Panc1 (cell line): ENCODE measurements at regions not wholly inside any gene's neighbourhood (a gene's known extent, or its start where the extent isn't known, plus 50 kb on each side); places are given as distances from the start of the nearest gene placed in this dataset.

Experiments used
- POLR2AphosphoS5 ChIP-seq: IDR thresholded peaks from 2 replicates; pipeline ENCODE4 v1.6.1; 2012; ENCODE audit warnings: mild to moderate bottlenecking, low read depth, low read length, moderate library complexity
- TCF7L2 ChIP-seq: IDR thresholded peaks from 2 replicates; pipeline ENCODE4 v1.6.1; 2011; ENCODE audit warnings: mild to moderate bottlenecking, low read depth, low read length, inconsistent platforms
- TF ChIP-seq, protein P1 (sequence below), 2 experiments: IDR thresholded peaks; 2 replicates each; pipeline ENCODE4 v1.6.1; 2011 to 2012; ENCODE audit warnings: low read depth in 2 of 2, control low read depth in 1 of 2, low read length in 1 of 2, mild to moderate bottlenecking in 1 of 2, moderate library complexity in 1 of 2; ENCODE audit not compliant: insufficient read depth in 1 of 2
- TF ChIP-seq, protein P2 (sequence below): fragments of 450-650 bp; IDR thresholded peaks from 2 replicates; pipeline ENCODE4 v1.5.1; 2017; ENCODE audit warnings: mild to moderate bottlenecking

DNA sequence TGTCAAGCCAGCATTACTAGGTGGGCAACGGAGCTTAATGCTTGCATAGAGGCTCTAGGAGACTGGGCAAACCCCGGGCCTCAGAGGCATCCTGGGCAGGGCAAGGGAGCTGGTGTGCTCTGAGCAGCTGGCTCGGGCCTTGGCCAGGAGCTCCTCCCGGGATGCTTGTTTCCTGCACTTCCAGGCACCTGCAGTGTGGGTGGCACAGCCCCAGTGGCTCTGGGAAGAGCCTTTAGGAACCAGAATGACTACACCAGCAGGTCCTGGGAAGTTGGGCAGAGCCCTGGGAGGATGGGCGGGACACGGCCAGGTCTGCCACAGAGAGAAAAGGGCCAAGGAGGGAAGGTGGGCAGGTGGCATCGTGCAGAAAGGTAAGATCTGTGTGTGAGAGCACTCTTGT lies 80.4 kb upstream of the CD93 start:
- TF ChIP-seq, protein P1, sequence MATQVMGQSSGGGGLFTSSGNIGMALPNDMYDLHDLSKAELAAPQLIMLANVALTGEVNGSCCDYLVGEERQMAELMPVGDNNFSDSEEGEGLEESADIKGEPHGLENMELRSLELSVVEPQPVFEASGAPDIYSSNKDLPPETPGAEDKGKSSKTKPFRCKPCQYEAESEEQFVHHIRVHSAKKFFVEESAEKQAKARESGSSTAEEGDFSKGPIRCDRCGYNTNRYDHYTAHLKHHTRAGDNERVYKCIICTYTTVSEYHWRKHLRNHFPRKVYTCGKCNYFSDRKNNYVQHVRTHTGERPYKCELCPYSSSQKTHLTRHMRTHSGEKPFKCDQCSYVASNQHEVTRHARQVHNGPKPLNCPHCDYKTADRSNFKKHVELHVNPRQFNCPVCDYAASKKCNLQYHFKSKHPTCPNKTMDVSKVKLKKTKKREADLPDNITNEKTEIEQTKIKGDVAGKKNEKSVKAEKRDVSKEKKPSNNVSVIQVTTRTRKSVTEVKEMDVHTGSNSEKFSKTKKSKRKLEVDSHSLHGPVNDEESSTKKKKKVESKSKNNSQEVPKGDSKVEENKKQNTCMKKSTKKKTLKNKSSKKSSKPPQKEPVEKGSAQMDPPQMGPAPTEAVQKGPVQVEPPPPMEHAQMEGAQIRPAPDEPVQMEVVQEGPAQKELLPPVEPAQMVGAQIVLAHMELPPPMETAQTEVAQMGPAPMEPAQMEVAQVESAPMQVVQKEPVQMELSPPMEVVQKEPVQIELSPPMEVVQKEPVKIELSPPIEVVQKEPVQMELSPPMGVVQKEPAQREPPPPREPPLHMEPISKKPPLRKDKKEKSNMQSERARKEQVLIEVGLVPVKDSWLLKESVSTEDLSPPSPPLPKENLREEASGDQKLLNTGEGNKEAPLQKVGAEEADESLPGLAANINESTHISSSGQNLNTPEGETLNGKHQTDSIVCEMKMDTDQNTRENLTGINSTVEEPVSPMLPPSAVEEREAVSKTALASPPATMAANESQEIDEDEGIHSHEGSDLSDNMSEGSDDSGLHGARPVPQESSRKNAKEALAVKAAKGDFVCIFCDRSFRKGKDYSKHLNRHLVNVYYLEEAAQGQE (IDR thresholded peaks at IDR 0.05; ENCODE audit: insufficient read depth in 1 of 2, low read depth in 2 of 2, low read length in 1 of 2), result no peak
- TF ChIP-seq, protein P2, sequence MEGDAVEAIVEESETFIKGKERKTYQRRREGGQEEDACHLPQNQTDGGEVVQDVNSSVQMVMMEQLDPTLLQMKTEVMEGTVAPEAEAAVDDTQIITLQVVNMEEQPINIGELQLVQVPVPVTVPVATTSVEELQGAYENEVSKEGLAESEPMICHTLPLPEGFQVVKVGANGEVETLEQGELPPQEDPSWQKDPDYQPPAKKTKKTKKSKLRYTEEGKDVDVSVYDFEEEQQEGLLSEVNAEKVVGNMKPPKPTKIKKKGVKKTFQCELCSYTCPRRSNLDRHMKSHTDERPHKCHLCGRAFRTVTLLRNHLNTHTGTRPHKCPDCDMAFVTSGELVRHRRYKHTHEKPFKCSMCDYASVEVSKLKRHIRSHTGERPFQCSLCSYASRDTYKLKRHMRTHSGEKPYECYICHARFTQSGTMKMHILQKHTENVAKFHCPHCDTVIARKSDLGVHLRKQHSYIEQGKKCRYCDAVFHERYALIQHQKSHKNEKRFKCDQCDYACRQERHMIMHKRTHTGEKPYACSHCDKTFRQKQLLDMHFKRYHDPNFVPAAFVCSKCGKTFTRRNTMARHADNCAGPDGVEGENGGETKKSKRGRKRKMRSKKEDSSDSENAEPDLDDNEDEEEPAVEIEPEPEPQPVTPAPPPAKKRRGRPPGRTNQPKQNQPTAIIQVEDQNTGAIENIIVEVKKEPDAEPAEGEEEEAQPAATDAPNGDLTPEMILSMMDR, result no peak
- TF ChIP-seq POLR2AphosphoS5 (no peak), TCF7L2 (no peak)
